ENCODE measurements at regions not wholly inside any gene's neighbourhood (a gene's known extent, or its start where the extent isn't known, plus 50 kb on each side); places are given as distances from the start of the nearest gene placed in this dataset.

GRCh38 chr6:84360039-84360438, 132.6 kb upstream of the CEP162 start:
- no peak for TF ChIP-seq KLF6 (CRISPR knock-in tag; IDR thresholded peaks at IDR 0.05; ENCODE audit: borderline replicate concordance)
- TF ChIP-seq CTCF (IDR thresholded peaks at IDR 0.05 in 2 of 3, conservative IDR thresholded peaks at IDR 0.05 in 1 of 3; ENCODE audit: insufficient read depth in 2 of 3, low read depth in 1 of 3, low read length in 3 of 3): no peak
- TF ChIP-seq POLR2AphosphoS5 (IDR thresholded peaks at IDR 0.05; ENCODE audit: control insufficient read depth, insufficient read depth, low read depth, low read length): no peak
- TF ChIP-seq TAF1 (IDR thresholded peaks at IDR 0.05; ENCODE audit: control insufficient read depth, extremely low read depth, insufficient read depth, low read length, severe bottlenecking): no peak
- TF ChIP-seq ZNF444 (CRISPR knock-in tag; IDR thresholded peaks at IDR 0.05): no peak
- TF ChIP-seq, protein P1, sequence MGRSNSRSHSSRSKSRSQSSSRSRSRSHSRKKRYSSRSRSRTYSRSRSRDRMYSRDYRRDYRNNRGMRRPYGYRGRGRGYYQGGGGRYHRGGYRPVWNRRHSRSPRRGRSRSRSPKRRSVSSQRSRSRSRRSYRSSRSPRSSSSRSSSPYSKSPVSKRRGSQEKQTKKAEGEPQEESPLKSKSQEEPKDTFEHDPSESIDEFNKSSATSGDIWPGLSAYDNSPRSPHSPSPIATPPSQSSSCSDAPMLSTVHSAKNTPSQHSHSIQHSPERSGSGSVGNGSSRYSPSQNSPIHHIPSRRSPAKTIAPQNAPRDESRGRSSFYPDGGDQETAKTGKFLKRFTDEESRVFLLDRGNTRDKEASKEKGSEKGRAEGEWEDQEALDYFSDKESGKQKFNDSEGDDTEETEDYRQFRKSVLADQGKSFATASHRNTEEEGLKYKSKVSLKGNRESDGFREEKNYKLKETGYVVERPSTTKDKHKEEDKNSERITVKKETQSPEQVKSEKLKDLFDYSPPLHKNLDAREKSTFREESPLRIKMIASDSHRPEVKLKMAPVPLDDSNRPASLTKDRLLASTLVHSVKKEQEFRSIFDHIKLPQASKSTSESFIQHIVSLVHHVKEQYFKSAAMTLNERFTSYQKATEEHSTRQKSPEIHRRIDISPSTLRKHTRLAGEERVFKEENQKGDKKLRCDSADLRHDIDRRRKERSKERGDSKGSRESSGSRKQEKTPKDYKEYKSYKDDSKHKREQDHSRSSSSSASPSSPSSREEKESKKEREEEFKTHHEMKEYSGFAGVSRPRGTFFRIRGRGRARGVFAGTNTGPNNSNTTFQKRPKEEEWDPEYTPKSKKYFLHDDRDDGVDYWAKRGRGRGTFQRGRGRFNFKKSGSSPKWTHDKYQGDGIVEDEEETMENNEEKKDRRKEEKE (IDR thresholded peaks at IDR 0.05; ENCODE audit: borderline replicate concordance in 1 of 2, control insufficient read depth in 1 of 2, low read depth in 2 of 2, low read length in 1 of 2): no peak

All from K562 (cell line).